Mucosa of stomach (tissue), 1 donor: ENCODE measurements at regions not wholly inside any gene's neighbourhood (a gene's known extent, or its start where the extent isn't known, plus 50 kb on each side); places are given as distances from the start of the nearest gene placed in this dataset.

Source experiments
- H3K27me3 ChIP-seq: one replicate; pipeline ENCODE4 v1.7.0; 2013; ENCODE audit warnings: mild to moderate bottlenecking, low read length; ENCODE audit not compliant: control insufficient read depth, insufficient read depth
- H3K36me3 ChIP-seq: one replicate; pipeline ENCODE4 v1.7.0; 2013; ENCODE audit warnings: low read length; ENCODE audit not compliant: control insufficient read depth, insufficient read depth
- H3K4me1 ChIP-seq: one replicate; pipeline ENCODE4 v1.7.0; 2013; ENCODE audit warnings: mild to moderate bottlenecking, low read length; ENCODE audit not compliant: control insufficient read depth, insufficient read depth
- H3K4me3 ChIP-seq: one replicate; pipeline ENCODE4 v1.7.0; 2013; ENCODE audit warnings: low read length
- H3K9ac ChIP-seq: one replicate; pipeline ENCODE4 v1.7.0; 2013; ENCODE audit warnings: mild to moderate bottlenecking, low read length, moderate library complexity
- H3K9me3 ChIP-seq: one replicate; pipeline ENCODE4 v1.7.0; 2013; ENCODE audit warnings: mild to moderate bottlenecking, low read length, moderate library complexity; ENCODE audit not compliant: control insufficient read depth
- donor health status: Pancreatic carcinoma.

GRCh38 chr4:53682908-53683307 lies 91.6 kb upstream of the LNX1 start:
- Histone ChIP-seq H3K36me3 (no peaks in the 10 kb centered on the region), H3K9ac (no peak overlapping the region), H3K4me3 (no peak overlapping the region), H3K4me1 (no peaks in the 10 kb centered on the region), H3K9me3 (no peaks in the 10 kb centered on the region), H3K27me3 (no peaks in the 10 kb centered on the region)

GRCh38 chr4:53682196-53682595 lies 90.9 kb upstream of the LNX1 start:
- Histone ChIP-seq H3K9ac (no peak overlapping the region), H3K27me3 (no peaks in the 10 kb centered on the region), H3K4me3 (no peak overlapping the region), H3K9me3 (no peaks in the 10 kb centered on the region), H3K4me1 (no peaks in the 10 kb centered on the region), H3K36me3 (no peaks in the 10 kb centered on the region)

- Histone ChIP-seq H3K4me1 (no peaks in the 10 kb centered on the region), H3K4me3 (no peak overlapping the region), H3K27me3 (no peaks in the 10 kb centered on the region), H3K9ac (no peak overlapping the region), H3K9me3 (no peaks in the 10 kb centered on the region), H3K36me3 (no peaks in the 10 kb centered on the region)
Measured at GRCh38 chr4:53680598-53680997, 89.3 kb upstream of the LNX1 start.

- Histone ChIP-seq H3K4me1 (no peaks in the 10 kb centered on the region), H3K9ac (no peak overlapping the region), H3K36me3 (no peaks in the 10 kb centered on the region), H3K27me3 (no peaks in the 10 kb centered on the region), H3K4me3 (no peak overlapping the region), H3K9me3 (no peaks in the 10 kb centered on the region)
Measured at GRCh38 chr4:53680168-53680567, 88.9 kb upstream of the LNX1 start.

DNA sequence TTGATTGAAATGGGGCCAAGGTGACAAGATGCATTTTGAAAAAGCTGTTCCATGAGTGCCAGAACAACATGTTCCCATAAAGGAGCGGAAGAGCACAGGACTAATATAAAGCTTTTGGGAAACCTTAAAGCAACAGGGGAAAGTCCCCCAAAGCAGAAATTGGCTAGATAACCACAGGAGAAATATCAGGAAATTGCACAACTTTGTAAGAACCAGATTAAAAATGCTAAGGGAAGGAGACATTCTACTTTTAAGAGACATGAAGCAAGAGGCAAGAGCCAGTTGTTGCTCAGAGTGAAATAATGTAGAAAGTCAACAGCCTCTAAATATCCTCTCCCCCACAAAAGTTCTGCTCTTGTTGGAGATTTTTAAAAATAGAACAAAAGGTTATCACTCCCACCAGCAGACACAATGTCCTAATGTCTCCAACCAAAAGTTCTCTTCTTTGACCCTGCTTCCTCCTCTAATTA lies 85.2 kb upstream of the LNX1 start:
- no peak overlapping the region for H3K4me3 ChIP-seq
- H3K36me3 ChIP-seq: no peaks in the 10 kb centered on the region
- H3K9ac ChIP-seq: no peak overlapping the region
- H3K9me3 ChIP-seq: no peaks in the 10 kb centered on the region
- H3K27me3 ChIP-seq: no peaks in the 10 kb centered on the region
- peaks cover 5% of the 10 kb centered on the region for H3K4me1 ChIP-seq

- Histone ChIP-seq H3K27me3 (no peaks in the 10 kb centered on the region), H3K9ac (no peak overlapping the region), H3K4me3 (no peak overlapping the region), H3K36me3 (no peaks in the 10 kb centered on the region), H3K9me3 (no peaks in the 10 kb centered on the region), H3K4me1 (peaks cover 5% of the 10 kb centered on the region)
Measured at GRCh38 chr4:53674903-53675302, 83.6 kb upstream of the LNX1 start.

GRCh38 chr4:53672873-53673272 lies 81.6 kb upstream of the LNX1 start:
- Histone ChIP-seq H3K4me3 (no peak overlapping the region), H3K9ac (no peak overlapping the region), H3K9me3 (no peaks in the 10 kb centered on the region), H3K27me3 (no peaks in the 10 kb centered on the region), H3K4me1 (peaks cover 5% of the 10 kb centered on the region), H3K36me3 (no peaks in the 10 kb centered on the region)

DNA sequence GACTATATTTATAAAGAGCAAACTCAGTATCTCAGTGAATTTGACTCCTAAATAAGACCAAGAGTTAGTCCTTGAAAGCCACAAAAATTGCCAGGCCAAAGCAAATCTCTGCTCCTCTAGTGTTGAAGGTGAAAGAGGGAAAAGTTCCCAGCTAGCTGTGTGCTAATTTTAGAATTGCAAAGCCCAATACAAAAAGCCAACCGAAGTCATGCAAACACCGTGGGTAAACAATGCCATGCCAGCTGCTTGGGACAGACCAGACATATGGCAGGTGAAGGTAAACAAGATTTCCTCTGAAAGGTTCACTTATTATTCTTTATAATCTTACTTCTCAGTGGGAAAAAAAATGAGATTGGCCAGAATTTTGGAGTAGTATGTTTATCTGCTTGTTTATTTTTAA lies 80.5 kb upstream of the LNX1 start:
- H3K36me3 ChIP-seq: no peaks in the 10 kb centered on the region
- H3K4me1 ChIP-seq: peaks cover 5% of the 10 kb centered on the region
- no peaks in the 10 kb centered on the region for H3K9me3 ChIP-seq
- no peak overlapping the region for H3K9ac ChIP-seq
- no peak overlapping the region for H3K4me3 ChIP-seq
- no peaks in the 10 kb centered on the region for H3K27me3 ChIP-seq

DNA sequence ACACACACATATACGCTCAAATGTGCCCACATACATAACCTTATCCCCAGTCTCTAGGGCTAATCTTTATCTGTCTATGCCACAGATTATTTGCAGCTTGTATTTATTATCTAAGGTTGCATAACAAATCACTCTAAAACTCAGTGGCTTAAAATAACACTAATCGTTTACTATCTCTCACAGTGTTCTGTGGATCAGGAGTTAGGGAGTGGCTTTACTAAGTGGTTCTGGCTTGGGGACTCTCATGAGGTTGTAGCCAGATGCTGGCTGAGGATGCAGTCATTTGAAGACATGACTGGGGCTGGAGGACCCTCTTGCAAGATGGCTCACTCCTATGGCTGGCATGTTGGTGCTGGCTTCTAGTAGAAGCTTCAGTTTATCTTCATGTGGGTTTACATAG lies 68.5 kb upstream of the LNX1 start:
- H3K36me3 ChIP-seq: no peaks in the 10 kb centered on the region
- no peaks in the 10 kb centered on the region for H3K9me3 ChIP-seq
- no peak overlapping the region for H3K4me3 ChIP-seq
- H3K27me3 ChIP-seq: no peaks in the 10 kb centered on the region
- peaks cover 8% of the 10 kb centered on the region for H3K4me1 ChIP-seq
- no peak overlapping the region for H3K9ac ChIP-seq

GRCh38 chr4:53659112-53659511 lies 67.8 kb upstream of the LNX1 start:
- H3K36me3 ChIP-seq: no peaks in the 10 kb centered on the region
- no peaks in the 10 kb centered on the region for H3K9me3 ChIP-seq
- H3K9ac ChIP-seq: no peak overlapping the region
- no peaks in the 10 kb centered on the region for H3K27me3 ChIP-seq
- H3K4me1 ChIP-seq: peaks cover 14% of the 10 kb centered on the region
- H3K4me3 ChIP-seq: no peak overlapping the region

DNA sequence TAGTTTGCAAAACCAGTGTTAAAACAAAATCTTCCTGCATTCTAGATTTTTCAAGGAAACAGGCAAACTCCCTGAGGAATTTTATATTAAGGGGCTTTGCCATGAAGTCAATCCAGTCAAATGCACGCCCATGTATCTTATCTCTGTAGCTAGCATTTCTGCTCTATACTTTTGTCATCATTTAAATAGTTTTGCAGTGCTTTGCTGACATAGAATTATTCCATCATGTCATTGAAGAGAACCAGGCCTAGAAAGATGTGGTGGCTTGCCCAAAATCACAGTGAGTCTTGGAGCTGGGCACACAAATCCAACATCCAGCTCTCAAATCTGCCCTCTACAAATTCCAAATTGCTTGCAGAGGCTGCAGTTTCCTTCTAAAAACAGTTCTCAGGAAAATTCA lies 66.7 kb upstream of the LNX1 start:
- Histone ChIP-seq H3K4me3 (no peak overlapping the region), H3K9me3 (no peaks in the 10 kb centered on the region), H3K36me3 (no peaks in the 10 kb centered on the region), H3K9ac (no peak overlapping the region), H3K4me1 (peaks cover 24% of the 10 kb centered on the region), H3K27me3 (no peaks in the 10 kb centered on the region)

DNA sequence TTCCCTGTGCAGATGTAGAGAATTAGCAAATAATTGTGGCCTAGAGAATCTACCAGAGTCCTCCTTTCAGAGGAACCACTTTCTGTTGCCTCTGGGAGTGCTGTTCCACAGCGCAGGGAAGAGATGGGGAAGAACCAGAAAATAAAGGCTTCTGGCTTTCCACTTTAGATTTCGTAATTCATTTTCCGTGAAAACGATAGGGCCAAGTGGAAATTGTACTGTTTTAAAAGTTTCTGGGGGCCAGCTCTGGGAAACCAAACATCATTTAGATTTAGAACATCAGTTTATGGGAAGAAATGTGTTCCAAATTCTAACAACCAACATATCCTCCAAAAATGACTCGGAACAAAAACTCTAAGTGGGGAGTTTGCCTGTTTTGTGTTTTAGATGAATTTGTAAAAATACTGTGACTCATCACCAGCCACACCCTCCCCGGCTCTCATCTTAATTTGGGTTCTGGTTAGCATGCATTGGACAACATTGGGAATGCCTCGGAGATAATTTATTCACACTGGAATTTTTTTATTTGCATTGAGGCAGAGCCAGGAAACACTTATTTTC lies 65.2 kb upstream of the LNX1 start:
- Histone ChIP-seq H3K9me3 (no peaks in the 10 kb centered on the region), H3K27me3 (no peaks in the 10 kb centered on the region), H3K36me3 (no peaks in the 10 kb centered on the region), H3K4me1 (peaks cover 39% of the 10 kb centered on the region), H3K9ac (no peak overlapping the region), H3K4me3 (no peak overlapping the region)

DNA sequence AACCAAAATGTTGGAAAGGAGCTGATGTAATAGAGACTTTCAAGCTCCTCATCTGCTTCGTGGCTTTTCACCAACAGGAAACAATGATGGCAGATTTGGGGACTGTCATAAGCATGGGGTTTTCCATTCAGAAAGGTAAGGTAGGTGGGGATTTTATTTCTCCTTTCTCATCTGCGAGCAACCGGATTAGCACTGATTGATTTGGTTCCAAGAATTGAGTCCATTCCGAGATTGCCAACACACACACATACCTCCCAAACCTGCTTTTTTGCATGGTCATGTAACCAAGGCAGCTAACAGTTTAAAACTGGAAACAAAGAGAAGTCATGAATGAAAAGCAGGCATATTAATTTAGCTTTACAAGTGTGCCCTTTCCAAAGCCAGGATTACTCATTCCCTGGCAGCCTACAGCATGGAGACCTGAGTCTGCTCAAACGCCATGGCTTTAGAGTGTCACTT lies 63.0 kb upstream of the LNX1 start:
- Histone ChIP-seq H3K27me3 (no peaks in the 10 kb centered on the region), H3K9me3 (no peaks in the 10 kb centered on the region), H3K4me3 (no peak overlapping the region), H3K4me1 (peaks cover 53% of the 10 kb centered on the region), H3K36me3 (no peaks in the 10 kb centered on the region), H3K9ac (peak overlapping the region; percentile 4)
